Heart left ventricle (tissue), 13 donors: ENCODE measurements at regions not wholly inside any gene's neighbourhood (a gene's known extent, or its start where the extent isn't known, plus 50 kb on each side); places are given as distances from the start of the nearest gene placed in this dataset.

ENCODE experiments used
- POLR2A ChIP-seq, 2 donors: fragments of 450-650 bp; IDR thresholded peaks; one replicate each; pipeline ENCODE4 v1.6.1; 2017; ENCODE audit warnings: antibody characterized with exemption in 2 of 2, mild to moderate bottlenecking in 2 of 2, moderate library complexity in 2 of 2
- TF ChIP-seq, protein P1 (sequence below), 12 donors: fragments of 200-600 bp; sonication (generic) in 4 of 12; IDR thresholded peaks; one replicate each; pipeline versions ENCODE4 v1.5.0 to v1.8.0; 2018 to 2022; ENCODE audit warnings: antibody characterized with exemption in 12 of 12, mild to moderate bottlenecking in 5 of 12
- donor health status: ischemic (EF 13 %, LVEDD 7.1; RV severe dilation, severe dysfunction).
- donor health status: DM: no; HTN: yes; CAD: no.
- donor health status: DM: no; HTN: no; CAD: no.
- donor health status: ischemic (EF 25% LVEDD 6.9; RV normal size, moderate dysfunction).
- donor health status: ischemic (EF 25% LVEDD 5.7; RV mildly dilated, moderate dysfunction).
- donor health status: ischemic (EF 35%, LVEDD 5.7; RV mildly dilated, moderate dysfunction).
- donor health status: nonischemic (EF 11% LVEDD 7.7; RV severe dilation, severe dysfunction).
- donor health status: DM: yes; HTN: yes; CAD: no.
- donor health status: PGD.
- donor health status: ischemic (EF 29% LVEDD 5.4; RV normal size, mild dysfunction).
- donor health status: nonischemic (EF 23%, LVEDD 6.1; RV moderate dilation, normal function).

DNA sequence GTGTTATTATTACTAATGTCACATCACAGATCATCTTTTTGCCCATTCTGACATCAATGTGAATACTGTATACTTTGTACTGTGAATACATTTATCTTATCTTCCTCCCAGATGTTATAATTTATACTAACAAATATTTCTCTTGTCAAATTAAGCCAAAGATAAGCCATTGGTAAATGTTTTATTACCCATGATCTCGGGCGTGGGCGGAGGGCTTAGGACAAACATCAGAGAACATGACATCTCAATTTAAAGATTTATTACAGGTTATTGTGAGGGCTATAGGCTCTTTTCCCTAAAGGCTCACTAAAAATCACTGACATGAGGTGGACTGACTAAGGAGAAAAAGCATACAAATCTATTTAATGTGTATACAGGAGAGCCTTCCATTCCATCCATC is 58.2 kb upstream of the DGKB start:
- TF ChIP-seq, protein P1, sequence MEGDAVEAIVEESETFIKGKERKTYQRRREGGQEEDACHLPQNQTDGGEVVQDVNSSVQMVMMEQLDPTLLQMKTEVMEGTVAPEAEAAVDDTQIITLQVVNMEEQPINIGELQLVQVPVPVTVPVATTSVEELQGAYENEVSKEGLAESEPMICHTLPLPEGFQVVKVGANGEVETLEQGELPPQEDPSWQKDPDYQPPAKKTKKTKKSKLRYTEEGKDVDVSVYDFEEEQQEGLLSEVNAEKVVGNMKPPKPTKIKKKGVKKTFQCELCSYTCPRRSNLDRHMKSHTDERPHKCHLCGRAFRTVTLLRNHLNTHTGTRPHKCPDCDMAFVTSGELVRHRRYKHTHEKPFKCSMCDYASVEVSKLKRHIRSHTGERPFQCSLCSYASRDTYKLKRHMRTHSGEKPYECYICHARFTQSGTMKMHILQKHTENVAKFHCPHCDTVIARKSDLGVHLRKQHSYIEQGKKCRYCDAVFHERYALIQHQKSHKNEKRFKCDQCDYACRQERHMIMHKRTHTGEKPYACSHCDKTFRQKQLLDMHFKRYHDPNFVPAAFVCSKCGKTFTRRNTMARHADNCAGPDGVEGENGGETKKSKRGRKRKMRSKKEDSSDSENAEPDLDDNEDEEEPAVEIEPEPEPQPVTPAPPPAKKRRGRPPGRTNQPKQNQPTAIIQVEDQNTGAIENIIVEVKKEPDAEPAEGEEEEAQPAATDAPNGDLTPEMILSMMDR (IDR thresholded peaks at IDR 0.05), result no peak
- TF ChIP-seq POLR2A (IDR thresholded peaks at IDR 0.05), result no peak
